DOHH2 (cell line): ENCODE measurements at regions not wholly inside any gene's neighbourhood (a gene's known extent, or its start where the extent isn't known, plus 50 kb on each side); places are given as distances from the start of the nearest gene placed in this dataset.

ENCODE experiments used
- H3F3A ChIP-seq: fragments of 200-600 bp; sonication (generic), shearing (Covaris generic); 2 replicates; pipeline ENCODE4 v1.6.0; 2016; ENCODE audit warnings: antibody characterized with exemption, mild to moderate bottlenecking; ENCODE audit not compliant: control insufficient read depth, insufficient read depth
- H3K27ac ChIP-seq: fragments of 200-600 bp; sonication (generic); 2 replicates; pipeline ENCODE4 v1.5.1; 2014; ENCODE audit warnings: low read depth, mild to moderate bottlenecking, low read length, moderate library complexity
- H3K27me3 ChIP-seq: fragments of 200-600 bp; sonication (generic); 2 replicates; pipeline ENCODE4 v1.6.1; 2014; ENCODE audit warnings: mild to moderate bottlenecking, low read length, mixed read lengths; ENCODE audit not compliant: control insufficient read depth
- H3K36me3 ChIP-seq: fragments of 200-600 bp; sonication (generic); 2 replicates; pipeline ENCODE4 v1.6.1; 2014; ENCODE audit warnings: mild to moderate bottlenecking, low read length, moderate library complexity, mixed read lengths; ENCODE audit not compliant: control insufficient read depth
- H3K4me1 ChIP-seq: fragments of 200-600 bp; sonication (generic); 2 replicates; pipeline ENCODE4 v1.6.1; 2014; ENCODE audit warnings: mild to moderate bottlenecking, low read length, mixed read lengths; ENCODE audit not compliant: control insufficient read depth
- H3K4me2 ChIP-seq: fragments of 200-600 bp; sonication (generic); 2 replicates; pipeline ENCODE4 v1.6.0; 2014; ENCODE audit warnings: mild to moderate bottlenecking, low read length, moderate library complexity
- H3K4me3 ChIP-seq: fragments of 200-600 bp; sonication (generic); 2 replicates; pipeline ENCODE4 v1.5.1; 2014; ENCODE audit warnings: mild to moderate bottlenecking, low read length, mixed read lengths
- H3K79me2 ChIP-seq: fragments of 200-600 bp; sonication (generic); 2 replicates; pipeline ENCODE4 v1.6.1; 2014; ENCODE audit warnings: mild to moderate bottlenecking, low read length, mixed read lengths; ENCODE audit not compliant: control insufficient read depth
- H3K9me2 ChIP-seq: fragments of 200-600 bp; sonication (generic); replicated peaks from 2 replicates; pipeline ENCODE4 v1.6.1; 2014; ENCODE audit warnings: mild to moderate bottlenecking, low read length, mixed read lengths; ENCODE audit not compliant: control insufficient read depth
- H3K9me3 ChIP-seq: fragments of 200-600 bp; sonication (generic); 2 replicates; pipeline ENCODE4 v1.6.1; 2014; ENCODE audit warnings: antibody characterized with exemption, low read length, mixed read lengths; ENCODE audit not compliant: control insufficient read depth, insufficient read depth
- H4K20me1 ChIP-seq: fragments of 200-600 bp; sonication (generic); 2 replicates; pipeline ENCODE4 v1.6.0; 2014; ENCODE audit warnings: low read depth, mild to moderate bottlenecking, antibody characterized with exemption, low read length, moderate library complexity; ENCODE audit not compliant: control insufficient read depth, insufficient read depth
- CTCF ChIP-seq: fragments of 200-600 bp; sonication (generic); IDR thresholded peaks from one replicate; pipeline ENCODE4 v1.5.1; 2014; ENCODE audit warnings: antibody characterized with exemption, mild to moderate bottlenecking, low read depth, low read length; ENCODE audit not compliant: poor library complexity, severe bottlenecking
- EZH2phosphoT487 ChIP-seq: fragments of 200-600 bp; sonication (generic); IDR thresholded peaks from 2 replicates; pipeline ENCODE4 v1.6.1; 2017; ENCODE audit warnings: borderline replicate concordance, mild to moderate bottlenecking, antibody characterized with exemption, low read length, moderate library complexity, mixed read lengths

GRCh38 chr4:176584031-176584606, 208.6 kb downstream of the VEGFC start:
- H3K27me3 ChIP-seq = no peaks in the 10 kb centered on the region
- no peaks in the 10 kb centered on the region for H4K20me1 ChIP-seq
- H3K9me3 ChIP-seq = no peaks in the 10 kb centered on the region
- H3K4me3 ChIP-seq = no peak overlapping the region
- no peak overlapping the region for H3K27ac ChIP-seq
- no peaks in the 10 kb centered on the region for H3K9me2 ChIP-seq
- H3K4me2 ChIP-seq = no peak overlapping the region
- TF ChIP-seq EZH2phosphoT487 (no peak), CTCF (no peak)
- H3K36me3 ChIP-seq = no peaks in the 10 kb centered on the region
- no peaks in the 10 kb centered on the region for H3F3A ChIP-seq
- no peaks in the 10 kb centered on the region for H3K79me2 ChIP-seq
- no peaks in the 10 kb centered on the region for H3K4me1 ChIP-seq

DNA sequence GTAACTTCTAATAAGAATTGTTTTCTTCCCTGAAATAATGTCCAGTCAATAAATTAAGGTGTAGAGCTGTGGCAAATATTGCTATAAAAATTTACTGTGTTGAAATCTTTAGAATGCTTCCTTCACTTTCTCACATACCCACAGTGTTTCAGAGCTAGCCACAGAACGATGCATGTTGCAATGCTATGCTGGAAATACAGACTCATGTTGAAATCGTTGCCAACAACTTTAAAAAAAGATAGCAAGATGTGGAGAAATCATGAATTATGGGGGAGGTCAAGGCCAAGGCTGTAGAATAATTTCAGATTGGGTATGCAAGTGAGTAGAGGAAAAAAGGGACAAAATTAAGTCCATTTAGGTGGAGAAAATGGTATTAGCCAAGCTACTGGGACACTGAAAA, 204.8 kb downstream of the VEGFC start:
- TF ChIP-seq EZH2phosphoT487 = no peak
- no peak for TF ChIP-seq CTCF
- H3K79me2 ChIP-seq = no peaks in the 10 kb centered on the region
- no peaks in the 10 kb centered on the region for H3K9me3 ChIP-seq
- H3K36me3 ChIP-seq = no peaks in the 10 kb centered on the region
- no peaks in the 10 kb centered on the region for H3K27me3 ChIP-seq
- no peaks in the 10 kb centered on the region for H4K20me1 ChIP-seq
- no peak overlapping the region for H3K4me2 ChIP-seq
- H3K9me2 ChIP-seq = no peaks in the 10 kb centered on the region
- H3K27ac ChIP-seq = no peak overlapping the region
- no peaks in the 10 kb centered on the region for H3F3A ChIP-seq
- no peaks in the 10 kb centered on the region for H3K4me1 ChIP-seq
- no peak overlapping the region for H3K4me3 ChIP-seq

DNA sequence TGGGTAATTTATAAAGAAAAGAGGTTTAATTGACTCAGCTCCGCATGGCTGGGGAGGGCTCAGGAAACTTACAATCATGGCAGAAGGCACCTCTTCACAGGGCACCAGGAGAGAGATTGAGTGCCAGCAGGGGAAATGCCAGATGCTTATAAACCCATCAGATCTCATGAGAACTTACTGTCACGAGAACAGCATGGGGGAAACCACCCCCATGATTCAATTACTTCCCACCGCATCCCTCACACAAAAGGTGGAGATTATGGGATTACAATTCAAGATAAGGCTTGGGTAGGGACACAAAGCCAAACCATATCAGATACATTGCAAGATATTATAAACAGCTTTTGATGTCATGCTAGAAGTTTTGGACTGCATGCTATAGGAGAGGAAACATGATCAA, 204.3 kb downstream of the VEGFC start:
- H3K9me2 ChIP-seq = no peaks in the 10 kb centered on the region
- no peak overlapping the region for H3K4me3 ChIP-seq
- no peaks in the 10 kb centered on the region for H3K79me2 ChIP-seq
- no peaks in the 10 kb centered on the region for H3K27me3 ChIP-seq
- H3F3A ChIP-seq = no peaks in the 10 kb centered on the region
- TF ChIP-seq EZH2phosphoT487 = no peak
- no peak for TF ChIP-seq CTCF
- no peaks in the 10 kb centered on the region for H4K20me1 ChIP-seq
- H3K4me2 ChIP-seq = no peak overlapping the region
- H3K9me3 ChIP-seq = no peaks in the 10 kb centered on the region
- no peaks in the 10 kb centered on the region for H3K4me1 ChIP-seq
- no peaks in the 10 kb centered on the region for H3K36me3 ChIP-seq
- no peak overlapping the region for H3K27ac ChIP-seq
